22Rv1 (cell line): ENCODE measurements at regions not wholly inside any gene's neighbourhood (a gene's known extent, or its start where the extent isn't known, plus 50 kb on each side); places are given as distances from the start of the nearest gene placed in this dataset.

Experiments
- CTCF ChIP-seq: fragments of 450-650 bp; IDR thresholded peaks from 2 replicates; pipeline ENCODE4 v1.5.1; 2017; ENCODE audit warnings: mild to moderate bottlenecking
- ZFX ChIP-seq: fragments of 450-650 bp; IDR thresholded peaks from 2 replicates; pipeline ENCODE4 v1.6.1; 2017; ENCODE audit warnings: antibody characterized with exemption, borderline replicate concordance

GRCh38 chr6:146883640-146884531, 285.1 kb downstream of the ADGB start:
- TF ChIP-seq CTCF (no peak), ZFX (no peak)
